ENCODE measurements at regions not wholly inside any gene's neighbourhood (a gene's known extent, or its start where the extent isn't known, plus 50 kb on each side); places are given as distances from the start of the nearest gene placed in this dataset.

- TF ChIP-seq RAD21 (IDR thresholded peaks at IDR 0.05 in 1 of 2, conservative IDR thresholded peaks at IDR 0.05 in 1 of 2; ENCODE audit: low read depth in 2 of 2, low read length in 2 of 2) (no peak), GABPA (IDR thresholded peaks at IDR 0.05; ENCODE audit: borderline replicate concordance, insufficient read depth, low read length) (no peak), POLR2AphosphoS5 (IDR thresholded peaks at IDR 0.05; ENCODE audit: low read depth, low read length) (no peak), CREB1 (IDR thresholded peaks at IDR 0.05) (no peak), CHD2 (IDR thresholded peaks at IDR 0.05; ENCODE audit: low read length) (no peak), ASH2L (IDR thresholded peaks at IDR 0.05; ENCODE audit: low read length) (no peak), CBX5 (IDR thresholded peaks at IDR 0.05; ENCODE audit: low read depth, low read length) (no peak), YY1 (IDR thresholded peaks at IDR 0.05; ENCODE audit: low read depth, low read length) (no peak), POLR2A (IDR thresholded peaks at IDR 0.05; ENCODE audit: control extremely low read depth in 1 of 2, low read depth in 2 of 2, low read length in 2 of 2) (no peak), NRF1 (IDR thresholded peaks at IDR 0.05; ENCODE audit: low read depth, low read length) (no peak), JUN (IDR thresholded peaks at IDR 0.05; ENCODE audit: low read depth, low read length) (no peak)
- TF ChIP-seq, protein P1, sequence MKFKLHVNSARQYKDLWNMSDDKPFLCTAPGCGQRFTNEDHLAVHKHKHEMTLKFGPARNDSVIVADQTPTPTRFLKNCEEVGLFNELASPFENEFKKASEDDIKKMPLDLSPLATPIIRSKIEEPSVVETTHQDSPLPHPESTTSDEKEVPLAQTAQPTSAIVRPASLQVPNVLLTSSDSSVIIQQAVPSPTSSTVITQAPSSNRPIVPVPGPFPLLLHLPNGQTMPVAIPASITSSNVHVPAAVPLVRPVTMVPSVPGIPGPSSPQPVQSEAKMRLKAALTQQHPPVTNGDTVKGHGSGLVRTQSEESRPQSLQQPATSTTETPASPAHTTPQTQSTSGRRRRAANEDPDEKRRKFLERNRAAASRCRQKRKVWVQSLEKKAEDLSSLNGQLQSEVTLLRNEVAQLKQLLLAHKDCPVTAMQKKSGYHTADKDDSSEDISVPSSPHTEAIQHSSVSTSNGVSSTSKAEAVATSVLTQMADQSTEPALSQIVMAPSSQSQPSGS (IDR thresholded peaks at IDR 0.05; ENCODE audit: low read length), result no peak
- TF ChIP-seq, protein P2, sequence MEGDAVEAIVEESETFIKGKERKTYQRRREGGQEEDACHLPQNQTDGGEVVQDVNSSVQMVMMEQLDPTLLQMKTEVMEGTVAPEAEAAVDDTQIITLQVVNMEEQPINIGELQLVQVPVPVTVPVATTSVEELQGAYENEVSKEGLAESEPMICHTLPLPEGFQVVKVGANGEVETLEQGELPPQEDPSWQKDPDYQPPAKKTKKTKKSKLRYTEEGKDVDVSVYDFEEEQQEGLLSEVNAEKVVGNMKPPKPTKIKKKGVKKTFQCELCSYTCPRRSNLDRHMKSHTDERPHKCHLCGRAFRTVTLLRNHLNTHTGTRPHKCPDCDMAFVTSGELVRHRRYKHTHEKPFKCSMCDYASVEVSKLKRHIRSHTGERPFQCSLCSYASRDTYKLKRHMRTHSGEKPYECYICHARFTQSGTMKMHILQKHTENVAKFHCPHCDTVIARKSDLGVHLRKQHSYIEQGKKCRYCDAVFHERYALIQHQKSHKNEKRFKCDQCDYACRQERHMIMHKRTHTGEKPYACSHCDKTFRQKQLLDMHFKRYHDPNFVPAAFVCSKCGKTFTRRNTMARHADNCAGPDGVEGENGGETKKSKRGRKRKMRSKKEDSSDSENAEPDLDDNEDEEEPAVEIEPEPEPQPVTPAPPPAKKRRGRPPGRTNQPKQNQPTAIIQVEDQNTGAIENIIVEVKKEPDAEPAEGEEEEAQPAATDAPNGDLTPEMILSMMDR (IDR thresholded peaks at IDR 0.05; ENCODE audit: control extremely low read depth in 1 of 3, insufficient read depth in 1 of 3, low read depth in 1 of 3, low read length in 3 of 3), result no peak
- TF ChIP-seq, protein P3, sequence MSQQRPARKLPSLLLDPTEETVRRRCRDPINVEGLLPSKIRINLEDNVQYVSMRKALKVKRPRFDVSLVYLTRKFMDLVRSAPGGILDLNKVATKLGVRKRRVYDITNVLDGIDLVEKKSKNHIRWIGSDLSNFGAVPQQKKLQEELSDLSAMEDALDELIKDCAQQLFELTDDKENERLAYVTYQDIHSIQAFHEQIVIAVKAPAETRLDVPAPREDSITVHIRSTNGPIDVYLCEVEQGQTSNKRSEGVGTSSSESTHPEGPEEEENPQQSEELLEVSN (IDR thresholded peaks at IDR 0.05), result no peak
Measured at GRCh38 chr2:12862541-12862940, 145.8 kb downstream of the TRIB2 start.

Data from H1 (cell line).